GM21737 (cell line): ENCODE measurements at regions not wholly inside any gene's neighbourhood (a gene's known extent, or its start where the extent isn't known, plus 50 kb on each side); places are given as distances from the start of the nearest gene placed in this dataset.
A peak's percentile ranks its signal among the peaks of the same experiment; 100 is the strongest.

ENCODE experiments used
- ATAC-seq: cut with Tn5 transposase; IDR thresholded peaks from one replicate; pipeline ENCODE4 v1.9.1; 2021; ENCODE audit warnings: mild to moderate bottlenecking, moderate library complexity; ENCODE audit not compliant: unreplicated experiment

DNA sequence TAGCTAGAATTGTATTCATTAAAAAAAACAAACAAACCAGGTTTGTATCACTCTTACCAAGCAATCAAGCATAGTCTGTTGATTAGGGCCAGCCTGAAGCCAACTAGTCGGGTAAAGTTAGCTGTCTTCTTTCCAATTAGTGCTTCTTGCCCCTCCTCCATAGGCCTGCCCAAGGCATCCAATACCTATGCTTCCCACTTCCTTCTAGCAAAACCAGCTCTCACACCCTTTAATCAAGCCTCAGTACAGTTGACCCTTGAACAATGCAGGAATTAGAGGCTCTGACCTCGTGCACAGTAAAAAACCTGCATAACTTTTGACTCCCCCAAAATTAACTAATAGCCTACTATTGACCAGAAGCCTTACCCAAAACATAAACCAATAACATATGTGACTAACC is 119.1 kb upstream of the DTNBP1 start:
- no peak for ATAC-seq

DNA sequence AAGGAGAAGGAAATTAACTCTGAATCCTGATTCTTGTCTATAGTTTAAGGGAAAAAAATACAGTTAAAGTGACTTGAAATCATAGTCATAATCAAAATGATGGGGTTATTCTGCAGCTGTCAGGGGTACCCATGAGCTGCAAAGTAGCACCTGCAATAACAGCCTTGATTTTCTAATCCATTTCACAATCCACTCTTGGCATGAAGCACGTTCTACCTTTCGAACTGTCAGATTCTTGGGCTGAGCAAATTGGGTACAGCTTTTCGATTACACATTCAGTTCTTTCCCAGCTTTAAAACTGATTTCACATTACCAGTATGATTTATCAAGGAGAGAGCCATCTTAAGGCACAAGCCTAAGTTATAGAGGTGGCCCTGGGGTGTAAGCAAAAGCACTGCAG is 118.5 kb upstream of the DTNBP1 start:
- ATAC-seq: no peak

DNA sequence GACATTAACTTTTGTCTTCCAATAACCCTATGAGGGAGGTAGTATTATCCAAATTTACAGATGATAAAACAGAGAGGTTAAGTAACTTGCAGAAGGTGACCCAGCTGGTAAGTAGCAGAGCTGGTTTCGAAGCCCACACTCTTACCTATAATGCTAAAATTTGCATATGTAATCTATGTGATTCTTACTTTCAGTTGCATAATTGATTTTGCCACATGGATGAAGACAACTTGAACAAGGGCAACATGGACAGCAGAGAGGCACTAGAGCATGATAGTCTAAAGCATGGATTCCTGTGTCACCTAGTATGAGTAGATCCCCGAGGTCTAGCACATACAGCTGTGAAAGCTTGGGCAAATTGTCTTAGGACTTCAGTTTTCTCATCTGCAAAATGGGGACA is 117.6 kb upstream of the DTNBP1 start:
- no peak for ATAC-seq

DNA sequence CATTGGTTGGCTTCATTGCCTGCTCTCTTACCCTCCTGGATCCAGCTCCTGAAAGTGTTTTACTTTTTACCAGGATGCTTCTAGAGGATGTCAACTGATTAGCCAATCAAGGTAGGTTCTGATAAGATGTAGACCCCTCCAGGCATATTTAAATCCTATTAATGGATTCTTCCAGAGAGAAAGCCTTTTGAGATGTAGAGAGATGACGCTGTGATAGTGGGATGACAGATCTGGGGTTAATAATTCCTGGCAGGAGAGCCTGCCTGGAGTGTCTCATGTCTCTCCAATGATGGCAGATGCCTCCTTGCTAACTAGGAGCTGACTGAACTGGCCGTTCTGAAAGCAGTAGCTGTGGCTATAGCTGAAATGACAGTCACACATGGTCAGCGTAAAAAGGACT is 116.9 kb upstream of the DTNBP1 start:
- no peak for ATAC-seq

DNA sequence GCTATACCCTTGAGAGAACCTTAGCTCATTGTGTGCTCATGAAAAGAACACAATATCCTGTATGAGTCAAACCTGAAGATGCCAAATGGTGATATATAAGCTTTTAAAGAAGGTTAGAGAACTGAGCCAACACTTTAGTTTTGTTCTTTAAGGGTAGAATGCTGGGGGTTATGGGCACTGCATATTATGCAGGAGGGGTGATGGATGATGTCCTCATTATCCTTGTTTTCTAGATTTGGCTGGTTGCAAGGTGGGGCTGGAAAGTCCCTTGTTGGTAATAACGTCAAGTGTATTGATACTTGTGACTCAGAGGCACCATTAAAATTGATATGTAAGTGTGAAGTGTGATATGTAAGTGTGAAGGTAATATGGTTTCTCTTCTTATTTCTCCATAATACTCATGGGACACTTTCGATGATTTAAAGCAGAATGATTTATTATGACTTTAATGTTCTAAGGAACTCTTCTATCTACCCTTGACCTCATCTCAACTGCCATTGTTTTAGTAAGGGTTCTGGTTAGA is 113.7 kb upstream of the DTNBP1 start:
- peak; percentile 53 for ATAC-seq

DNA sequence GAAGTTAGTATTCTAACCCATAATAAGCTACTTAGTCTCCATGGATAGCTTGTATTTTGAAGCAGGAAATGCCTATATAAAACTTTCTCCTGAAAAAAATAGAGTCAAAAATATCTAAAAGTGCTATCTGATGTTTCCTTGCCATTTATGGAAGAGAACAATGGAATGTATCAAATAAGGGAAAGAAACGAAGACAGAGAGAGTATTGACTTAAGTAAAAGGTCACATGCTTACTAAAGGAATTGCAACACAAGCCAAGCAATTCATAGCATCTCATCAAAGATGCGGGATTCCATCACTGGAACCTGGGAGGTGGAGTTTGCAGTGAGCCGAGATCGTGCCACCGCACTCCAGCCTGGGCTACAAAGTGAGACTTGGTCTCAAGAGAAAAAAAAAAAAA is 112.9 kb upstream of the DTNBP1 start:
- no peak for ATAC-seq

DNA sequence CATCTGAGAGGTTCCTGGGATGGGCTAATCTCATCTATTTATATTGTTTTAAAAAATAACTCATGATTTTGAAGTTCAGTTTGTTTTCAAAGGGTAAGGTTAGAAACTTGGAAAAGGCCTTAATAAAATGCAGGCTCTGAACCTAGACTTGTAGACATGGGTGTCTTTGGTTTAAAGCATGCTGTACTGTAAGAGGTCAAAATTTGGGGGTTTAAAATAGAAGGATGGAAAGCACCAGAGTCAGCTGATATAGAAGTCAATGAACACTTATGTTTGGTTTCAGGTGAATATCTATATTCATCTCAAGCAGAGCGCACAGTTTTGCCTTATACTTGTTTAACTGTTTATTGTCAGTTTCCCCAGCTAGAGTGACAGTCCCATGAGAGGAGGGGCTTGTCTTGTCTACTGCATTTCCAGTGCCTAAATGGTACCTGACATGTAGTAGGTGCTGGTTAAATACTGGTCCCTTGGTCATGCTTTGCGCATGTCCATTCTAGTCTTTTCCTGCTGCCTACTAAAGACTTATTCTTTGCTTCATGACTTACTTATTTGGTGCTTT is 112.3 kb upstream of the DTNBP1 start:
- no peak for ATAC-seq

DNA sequence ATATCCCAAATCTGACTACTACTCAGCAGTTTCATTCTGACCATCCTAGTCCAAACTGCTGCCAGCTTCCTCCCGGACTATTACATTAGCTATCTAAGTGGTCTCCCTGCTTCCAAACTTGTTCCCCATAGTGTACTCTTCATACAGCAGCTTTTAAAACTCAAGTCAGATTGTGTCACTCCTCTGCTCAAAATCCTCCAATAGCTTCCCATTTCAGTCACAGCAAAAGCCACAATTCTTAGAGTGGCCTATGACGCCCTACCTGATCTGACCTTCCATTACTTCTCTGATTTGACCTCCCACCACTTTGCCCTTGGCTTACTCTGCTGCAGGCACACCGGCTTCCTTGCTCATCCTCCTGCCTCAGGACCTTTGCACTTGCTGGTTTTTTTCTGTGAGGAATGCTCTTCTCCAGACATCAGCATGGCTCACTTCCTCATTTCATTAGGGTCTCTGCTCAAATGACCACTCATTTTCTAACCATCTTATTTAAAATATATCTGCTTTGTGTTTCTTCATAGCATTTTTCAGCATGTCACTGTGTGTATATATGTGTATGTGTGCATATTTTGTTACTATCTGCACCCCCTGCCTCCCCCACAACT is 111.1 kb upstream of the DTNBP1 start:
- ATAC-seq: no peak

DNA sequence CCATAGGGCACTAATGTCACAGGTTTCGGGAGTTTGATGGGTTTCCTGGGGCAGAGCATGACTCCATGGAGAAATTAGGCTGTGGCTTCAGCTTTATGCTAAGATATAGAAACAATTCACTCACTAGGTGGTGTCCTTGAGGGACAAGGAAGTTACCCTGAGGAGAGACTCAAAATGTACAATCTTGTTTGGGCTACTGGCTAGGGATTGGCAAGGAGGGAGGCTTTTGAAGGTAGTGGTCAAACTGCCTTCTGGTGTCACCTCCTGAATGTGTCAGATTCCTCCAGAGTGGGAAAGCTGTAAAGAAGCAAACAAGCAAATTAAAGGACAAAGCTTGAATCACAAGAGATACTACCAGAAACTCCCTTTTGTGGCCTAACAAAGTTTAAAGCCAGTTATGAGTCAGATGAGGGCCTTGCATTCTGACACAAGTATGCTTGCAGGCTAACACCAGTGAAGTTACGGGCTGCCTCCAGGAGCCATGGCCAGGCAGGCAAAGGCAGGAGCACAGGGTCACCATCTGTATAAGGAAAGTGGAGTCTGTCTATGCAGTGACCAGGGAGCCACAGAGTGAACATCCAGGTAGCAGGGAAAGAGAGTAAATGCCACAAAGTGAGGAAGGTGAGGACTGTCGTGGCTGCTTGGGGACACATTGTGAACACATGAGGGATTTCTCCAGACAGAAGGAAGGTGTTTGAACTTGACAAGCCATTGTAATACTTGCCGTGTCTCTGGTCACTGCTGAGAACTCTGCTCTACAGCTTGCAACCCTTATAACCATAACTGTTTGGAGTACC is 107.7 kb upstream of the DTNBP1 start:
- no peak for ATAC-seq

DNA sequence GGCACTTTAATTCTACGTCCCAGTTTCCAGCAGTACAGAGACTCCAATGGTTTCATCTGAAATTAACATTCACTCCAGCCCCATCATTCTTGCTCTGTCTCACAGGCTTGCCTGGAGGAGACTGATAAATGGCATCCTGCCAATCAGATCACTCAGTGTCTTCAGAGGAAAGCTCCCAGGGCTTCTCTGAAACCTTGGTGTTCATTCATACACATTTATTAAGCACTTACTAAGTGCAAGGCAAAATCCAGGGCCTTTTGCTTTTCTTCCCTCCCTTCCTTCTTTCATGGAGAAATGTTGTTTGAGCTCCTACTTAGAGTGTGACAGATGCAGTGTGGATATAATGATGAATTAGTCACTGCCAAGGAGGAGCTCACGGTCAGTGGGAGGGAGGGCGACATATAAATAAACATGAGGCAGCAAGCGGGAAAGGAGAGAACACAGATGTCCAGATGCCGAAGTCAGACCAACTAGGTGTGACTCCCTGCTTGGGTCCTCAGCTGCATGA is 106.7 kb upstream of the DTNBP1 start:
- no peak for ATAC-seq

DNA sequence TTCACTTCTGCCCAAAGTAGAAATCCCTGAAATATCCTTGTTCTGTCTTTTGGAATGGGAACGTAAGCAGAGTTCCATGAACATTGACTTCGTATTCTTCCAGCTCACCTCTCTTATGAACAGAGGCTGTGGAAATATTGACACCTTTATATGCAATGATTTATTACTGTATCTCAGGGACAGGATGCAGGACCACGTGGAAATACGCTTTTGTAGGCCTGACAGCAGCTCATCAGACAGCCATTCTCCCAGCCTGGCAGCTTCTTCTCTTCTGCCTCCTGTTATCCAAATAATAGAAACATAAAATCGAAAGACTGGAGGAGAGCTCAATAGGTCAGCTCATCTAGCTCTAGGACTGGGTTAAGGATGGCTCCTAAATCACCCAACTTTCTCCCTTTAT is 106.2 kb upstream of the DTNBP1 start:
- ATAC-seq: no peak

DNA sequence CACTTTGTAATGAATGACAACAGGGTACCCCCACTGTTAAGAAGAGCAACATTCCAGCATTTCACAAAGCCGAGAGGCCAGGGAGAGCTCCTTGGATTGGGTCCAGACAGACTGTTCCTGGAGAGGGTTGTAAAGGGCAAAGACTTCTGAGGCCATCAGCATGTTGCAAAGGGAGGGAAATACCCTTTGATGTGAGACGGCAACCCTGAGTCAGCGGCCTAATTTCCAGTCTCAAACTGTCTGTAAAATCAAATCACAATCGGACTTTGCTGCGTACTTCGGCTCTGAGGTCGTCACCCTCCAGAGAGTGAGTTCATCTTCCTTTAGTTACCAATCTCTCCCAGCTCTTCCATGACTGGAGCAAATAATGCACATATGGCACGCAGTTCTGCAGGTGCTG is 101.0 kb upstream of the DTNBP1 start:
- ATAC-seq: no peak

DNA sequence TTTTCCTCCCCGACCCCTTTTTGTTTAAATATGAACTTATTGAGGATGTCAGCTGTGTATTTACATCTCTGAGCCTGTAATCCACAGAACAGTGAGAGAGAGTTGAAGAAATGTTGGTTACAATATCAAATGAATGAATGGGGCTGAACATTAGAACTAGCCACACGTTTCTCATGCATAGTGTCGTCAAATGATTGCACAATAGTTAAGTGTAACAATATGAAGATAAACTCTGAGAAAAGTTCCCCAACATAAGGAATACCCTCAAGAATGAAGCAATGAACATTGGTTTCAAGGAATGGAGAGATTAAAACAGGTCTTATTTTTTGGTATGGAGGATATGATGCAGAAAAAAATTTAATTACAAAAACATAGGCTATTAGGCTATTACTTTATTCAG is 100.5 kb upstream of the DTNBP1 start:
- ATAC-seq: no peak

DNA sequence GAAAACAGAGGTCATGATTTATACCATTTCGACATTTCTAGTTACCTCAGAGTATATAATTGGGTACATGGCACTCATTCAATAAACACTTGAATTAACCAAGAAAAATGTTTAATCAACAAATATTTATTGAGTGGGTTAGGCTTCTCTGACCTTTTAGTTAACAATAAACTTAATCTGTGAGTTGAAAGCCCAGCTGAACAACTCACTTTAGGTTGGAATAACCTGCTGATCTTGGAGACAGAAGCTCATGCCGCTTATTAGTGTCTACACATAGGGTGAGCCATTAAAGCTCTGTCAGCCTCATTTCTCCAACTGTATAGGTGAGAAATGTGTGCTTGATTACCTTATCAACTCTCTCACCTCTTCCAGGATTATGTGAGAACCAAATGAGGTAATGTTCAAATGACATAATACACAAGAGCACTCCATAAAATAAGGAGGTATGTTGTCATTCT is 98.2 kb upstream of the DTNBP1 start:
- ATAC-seq: no peak

DNA sequence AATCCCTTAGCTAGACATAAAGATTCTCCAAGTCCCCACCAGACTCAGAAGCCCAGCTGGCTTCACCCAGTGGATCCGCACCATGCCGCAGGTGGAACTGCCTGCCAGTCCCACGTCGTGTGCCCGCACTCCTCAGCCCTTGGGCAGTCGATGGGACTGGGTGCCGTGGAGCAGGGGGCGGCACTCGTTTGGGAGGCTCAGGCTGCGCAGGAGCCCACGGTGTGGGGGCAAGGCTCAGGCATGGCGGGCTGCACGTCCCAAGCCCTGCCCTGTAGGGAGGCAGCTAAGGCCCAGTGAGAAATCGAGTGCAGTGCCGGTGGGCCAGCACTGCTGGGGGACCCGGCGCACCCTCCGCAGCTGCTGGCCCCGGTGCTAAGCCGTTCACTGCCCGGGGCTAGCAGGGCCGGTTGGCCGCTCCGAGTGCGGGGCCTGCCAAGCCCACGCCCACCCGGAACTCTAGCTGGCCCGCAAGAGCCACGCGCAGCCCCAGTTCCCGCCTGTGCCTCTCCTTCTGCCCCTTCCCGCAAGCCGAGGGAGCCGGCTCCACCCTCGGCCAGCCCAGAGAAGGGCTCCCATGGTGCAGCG is 95.9 kb upstream of the DTNBP1 start:
- ATAC-seq: no peak

DNA sequence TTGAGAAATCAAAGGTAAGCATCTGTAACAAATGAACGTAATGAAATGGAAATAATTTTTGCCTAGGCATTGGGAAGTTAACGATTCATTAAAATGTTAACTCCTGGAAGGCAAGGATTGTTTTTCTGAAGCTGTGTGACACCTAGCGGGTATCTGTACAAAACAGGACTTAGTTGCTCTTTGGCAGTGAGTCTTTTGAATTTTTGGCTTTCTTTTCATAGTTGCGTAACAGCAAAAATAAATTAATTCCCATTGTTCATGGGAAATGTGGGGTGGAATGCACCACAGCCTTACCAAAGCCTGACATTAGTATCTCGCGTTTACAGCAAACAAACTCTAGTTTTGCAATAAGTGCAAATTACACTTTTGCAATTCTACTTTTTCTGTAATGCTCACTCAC is 92.7 kb upstream of the DTNBP1 start:
- ATAC-seq: no peak

DNA sequence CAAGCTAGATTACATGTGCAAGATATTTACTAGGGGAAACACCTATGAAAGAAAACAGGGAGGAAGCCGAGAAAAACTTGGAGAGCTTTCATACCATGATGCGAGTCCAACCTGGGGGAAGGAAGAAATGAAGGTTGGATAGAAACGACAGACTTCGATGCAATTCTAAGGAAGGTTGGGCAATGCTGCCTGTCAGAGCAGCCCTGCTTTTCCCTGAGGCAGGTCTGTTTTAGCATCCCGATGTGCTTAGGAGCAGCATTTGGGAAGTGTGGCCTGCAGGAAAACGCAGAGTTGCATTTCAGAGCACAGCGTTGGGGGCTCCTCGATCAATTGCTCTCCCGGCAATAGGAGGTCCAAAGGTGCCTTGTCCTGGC is 91.9 kb upstream of the DTNBP1 start:
- no peak for ATAC-seq

DNA sequence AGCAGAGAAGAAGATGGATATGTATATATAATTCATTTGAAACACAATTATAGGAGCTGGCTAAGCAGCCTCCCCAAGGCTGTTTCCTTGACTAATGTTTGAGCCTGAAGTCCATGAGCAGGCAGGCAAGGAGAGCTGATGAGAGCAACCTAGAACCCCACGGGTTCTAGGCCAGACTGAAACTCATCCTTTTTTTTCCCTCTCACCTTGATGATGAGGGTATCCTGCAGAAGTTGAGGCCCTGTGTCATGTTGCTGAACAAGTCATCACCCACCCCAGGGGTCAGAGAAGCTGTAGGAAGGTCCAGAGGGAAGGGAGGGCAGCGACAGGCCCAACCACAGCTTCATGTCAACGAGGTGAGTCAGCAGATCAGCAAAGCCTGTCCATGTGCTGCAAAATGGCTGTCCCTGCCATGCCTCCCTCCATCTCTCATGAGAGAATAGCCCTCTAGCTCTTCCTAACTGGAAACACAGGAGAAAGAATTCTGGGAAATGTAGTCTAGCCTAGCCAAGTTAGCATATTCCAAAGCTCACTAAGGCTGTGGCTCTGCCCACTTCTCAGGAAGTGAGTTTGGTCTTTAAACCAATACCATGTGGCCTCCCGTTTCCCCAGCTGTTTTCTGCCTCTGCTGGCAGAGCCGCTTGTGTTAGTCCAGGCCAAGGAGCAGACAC is 91.3 kb upstream of the DTNBP1 start:
- no peak for ATAC-seq

DNA sequence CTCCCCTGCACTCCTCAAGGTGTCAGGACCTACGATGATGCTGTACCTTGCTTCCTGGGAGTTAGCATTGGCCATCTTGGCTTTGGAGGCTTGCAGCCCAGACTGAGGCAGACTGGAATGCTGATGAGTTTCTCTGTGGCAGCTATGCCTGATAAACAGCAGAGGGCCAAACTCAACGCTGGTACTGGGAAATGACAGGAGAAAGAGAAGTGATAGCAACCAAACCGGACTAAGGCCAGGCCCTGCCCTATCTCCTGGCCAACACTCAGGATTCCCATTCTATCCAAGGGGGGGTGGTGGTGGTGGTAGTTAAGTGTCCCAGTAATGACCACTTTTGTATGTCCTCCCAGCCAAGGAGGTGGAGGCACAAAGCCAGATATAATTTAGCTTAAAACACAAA is 90.0 kb upstream of the DTNBP1 start:
- ATAC-seq: no peak

DNA sequence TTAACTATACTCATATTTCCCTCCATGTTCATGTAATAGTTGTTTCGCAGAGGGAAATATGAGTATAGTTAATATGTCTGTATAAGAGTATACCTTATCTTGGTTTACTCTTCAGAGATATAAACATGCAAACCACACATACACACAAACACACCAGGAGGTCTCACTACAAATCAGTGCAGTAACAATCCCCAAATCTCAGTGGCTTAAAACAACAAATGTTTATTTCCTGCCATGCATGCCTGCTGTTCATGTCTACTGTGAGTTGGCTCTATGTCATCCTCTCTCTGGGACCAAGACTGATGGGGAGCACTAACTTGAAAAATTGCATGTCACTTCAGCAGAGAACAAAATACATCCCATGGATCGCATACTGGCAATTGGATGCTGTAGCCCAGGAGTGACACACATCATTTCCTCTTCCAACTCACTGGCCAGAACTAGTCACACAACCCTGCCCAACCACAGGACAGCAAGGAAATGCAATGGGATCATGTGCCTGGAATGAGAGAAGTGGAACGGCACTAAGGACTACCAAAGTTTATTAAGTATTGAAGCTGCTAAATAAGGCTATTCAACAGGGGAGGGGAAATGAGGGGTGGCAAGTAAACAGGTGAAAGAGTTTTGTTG is 89.0 kb upstream of the DTNBP1 start:
- no peak for ATAC-seq

DNA sequence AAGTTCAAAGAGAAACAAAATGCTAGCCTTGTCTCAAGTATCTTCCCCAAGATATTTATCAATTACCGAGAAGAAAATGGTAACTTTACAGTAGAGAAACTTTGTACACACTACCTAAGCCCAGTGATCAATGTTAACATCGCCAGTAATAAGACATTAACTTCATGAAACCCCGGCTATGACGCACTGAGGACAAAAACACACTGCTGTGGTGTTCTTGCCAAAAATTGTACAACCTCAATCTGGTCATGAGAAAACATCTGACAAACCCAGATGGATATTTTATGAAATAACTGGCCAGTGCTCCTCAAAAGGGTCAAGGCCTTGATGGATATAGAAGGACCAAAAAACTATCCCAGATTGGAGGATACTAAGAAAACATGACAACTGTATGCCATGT is 85.5 kb upstream of the DTNBP1 start:
- no peak for ATAC-seq
